ENCODE measurements at regions not wholly inside any gene's neighbourhood (a gene's known extent, or its start where the extent isn't known, plus 50 kb on each side); places are given as distances from the start of the nearest gene placed in this dataset.
A peak's percentile ranks its signal among the peaks of the same experiment; 100 is the strongest.
"Not testable (repeated sequence)": the region's sequence is repeated elsewhere in the genome, so short reads cannot be mapped to it uniquely, and the experiment has no call there.

DNA sequence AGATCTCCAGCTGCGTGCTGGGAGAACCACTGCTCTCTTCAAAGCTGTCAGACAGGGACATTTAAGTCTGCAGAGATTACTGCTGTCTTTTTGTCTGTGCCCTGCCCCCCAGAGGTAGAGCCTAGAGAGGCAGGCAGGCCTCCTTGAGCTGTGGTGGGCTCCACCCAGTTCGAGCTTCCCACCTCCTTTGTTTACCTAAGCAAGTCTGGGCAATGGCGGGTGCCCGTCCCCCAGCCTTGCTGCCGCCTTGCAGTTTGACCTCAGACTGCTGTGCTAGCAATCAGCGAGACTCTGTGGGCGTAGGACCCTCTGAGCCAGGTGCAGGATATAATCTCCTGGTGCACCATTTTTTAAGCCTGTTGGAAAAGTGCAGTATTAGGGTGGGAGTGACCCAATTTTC, 128.6 kb downstream of the ACTR3 start:
- not testable (repeated sequence) for FAIRE-seq; DNase-seq (ENCODE audit: low spot score)

DNA sequence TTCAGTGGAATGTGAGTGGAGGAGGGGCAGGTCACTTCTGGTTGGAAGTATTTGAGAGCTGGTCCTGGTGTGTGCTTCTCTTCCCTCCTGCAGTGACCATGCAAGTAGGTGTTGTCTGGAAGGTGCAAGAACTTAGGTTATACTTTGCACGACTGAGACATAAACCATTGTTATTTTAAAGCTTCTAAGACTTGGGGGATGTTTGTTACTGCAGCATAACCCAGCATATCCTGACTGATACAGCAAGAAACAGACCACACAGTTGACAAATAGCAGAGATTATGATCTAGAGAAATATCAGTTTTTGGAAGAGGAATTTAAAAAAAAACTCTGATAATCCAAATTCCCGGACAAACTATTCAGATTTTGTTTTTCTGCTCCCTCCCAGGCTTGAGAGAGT, 130.8 kb downstream of the ACTR3 start:
- FAIRE-seq, result no peak
- DNase-seq (ENCODE audit: low spot score), result no peak

DNA sequence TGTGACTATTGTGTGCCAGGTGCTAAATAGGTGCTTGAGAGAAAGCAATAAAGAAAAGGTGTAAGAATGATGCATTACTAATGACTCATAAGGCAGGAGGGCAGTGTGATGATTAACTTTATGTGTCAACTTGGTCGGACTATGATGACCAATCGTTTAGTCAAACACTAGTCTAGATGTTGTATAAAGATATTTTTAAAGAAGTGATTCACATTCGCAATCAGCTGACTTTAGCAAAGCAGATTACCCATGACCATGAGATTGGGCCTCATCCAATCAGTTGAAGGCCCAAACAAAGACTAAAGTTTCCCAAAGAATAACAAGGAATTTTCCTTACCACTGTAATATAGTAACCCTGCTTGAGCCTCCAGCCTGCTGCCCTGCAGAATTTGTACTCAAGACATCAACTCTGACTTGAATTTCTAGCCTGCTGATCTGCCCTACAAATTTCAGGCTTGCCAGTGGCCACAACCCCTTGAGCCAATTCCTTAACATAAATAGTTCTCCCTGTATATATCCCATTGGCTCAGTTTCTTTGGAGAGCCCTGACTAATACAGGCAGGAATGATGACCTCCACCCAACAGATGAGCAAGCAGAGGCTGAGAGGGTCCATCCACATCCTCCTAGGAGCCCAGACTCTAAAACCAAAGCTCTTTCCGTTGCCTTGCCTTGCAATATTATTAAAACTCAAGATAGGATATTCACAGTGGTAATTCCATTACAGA, 132.6 kb downstream of the ACTR3 start:
- DNase-seq (ENCODE audit: low spot score) (peak; percentile 91), FAIRE-seq (peak; percentile 99)

DNA sequence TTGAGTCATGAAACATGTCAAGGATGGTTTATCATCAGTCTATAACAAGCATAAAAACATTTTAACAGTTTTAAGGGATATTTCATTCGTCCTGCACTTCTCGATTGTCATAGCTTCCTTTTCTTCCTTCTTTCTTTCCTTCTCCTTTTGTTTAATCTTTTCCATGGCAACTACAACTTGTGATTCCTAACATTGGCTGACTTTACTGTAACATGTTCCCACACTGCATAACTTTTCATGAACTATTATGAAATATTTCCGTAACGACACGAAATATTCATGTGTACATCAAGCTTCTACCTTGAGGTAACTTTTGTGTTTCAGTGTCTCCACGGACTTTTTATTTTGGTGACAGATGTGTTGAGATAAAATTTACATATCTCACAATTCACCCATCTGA, 134.4 kb downstream of the ACTR3 start:
- FAIRE-seq (no peak), DNase-seq (ENCODE audit: low spot score) (no peak)

DNA sequence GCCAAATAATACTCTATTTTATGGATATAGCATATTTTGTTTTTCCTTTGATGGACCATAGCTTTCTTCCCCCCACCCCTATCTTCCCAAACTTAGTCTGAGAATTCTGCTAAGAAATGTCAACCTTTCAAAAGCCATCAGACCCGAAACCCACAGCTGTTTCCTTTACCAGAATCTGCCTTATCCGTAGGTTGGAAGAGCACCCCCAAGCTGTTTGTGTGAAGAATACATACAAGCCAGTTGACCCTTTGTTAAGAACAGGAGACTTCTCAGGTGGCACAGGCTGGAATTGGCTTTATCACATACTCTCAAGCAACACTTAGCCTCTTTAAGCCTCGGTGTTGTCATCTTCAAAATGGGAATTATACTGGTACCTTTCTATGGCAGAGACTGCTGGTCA, 135.1 kb downstream of the ACTR3 start:
- no peak for FAIRE-seq
- DNase-seq (ENCODE audit: low spot score), result no peak

DNA sequence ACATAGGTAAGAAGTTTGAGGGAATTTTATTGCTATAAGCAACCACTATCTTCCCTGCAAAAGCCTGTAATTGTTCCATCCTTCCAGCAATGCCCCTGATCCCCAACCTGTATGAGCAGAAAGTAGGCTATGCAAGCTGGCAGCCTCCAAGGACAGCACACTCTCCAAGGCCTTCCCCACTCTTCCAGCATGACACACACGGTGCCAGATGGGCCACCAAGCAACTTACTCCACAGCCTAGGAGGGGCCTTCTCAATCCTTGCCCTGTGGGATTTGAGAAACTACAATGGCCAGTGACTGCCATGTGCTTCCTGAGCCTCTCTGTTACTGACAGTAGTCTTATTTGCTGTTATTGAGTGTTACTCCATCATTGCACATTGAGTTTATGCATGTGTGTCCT, 137.5 kb downstream of the ACTR3 start:
- no peak for FAIRE-seq
- DNase-seq (ENCODE audit: low spot score), result no peak

DNA sequence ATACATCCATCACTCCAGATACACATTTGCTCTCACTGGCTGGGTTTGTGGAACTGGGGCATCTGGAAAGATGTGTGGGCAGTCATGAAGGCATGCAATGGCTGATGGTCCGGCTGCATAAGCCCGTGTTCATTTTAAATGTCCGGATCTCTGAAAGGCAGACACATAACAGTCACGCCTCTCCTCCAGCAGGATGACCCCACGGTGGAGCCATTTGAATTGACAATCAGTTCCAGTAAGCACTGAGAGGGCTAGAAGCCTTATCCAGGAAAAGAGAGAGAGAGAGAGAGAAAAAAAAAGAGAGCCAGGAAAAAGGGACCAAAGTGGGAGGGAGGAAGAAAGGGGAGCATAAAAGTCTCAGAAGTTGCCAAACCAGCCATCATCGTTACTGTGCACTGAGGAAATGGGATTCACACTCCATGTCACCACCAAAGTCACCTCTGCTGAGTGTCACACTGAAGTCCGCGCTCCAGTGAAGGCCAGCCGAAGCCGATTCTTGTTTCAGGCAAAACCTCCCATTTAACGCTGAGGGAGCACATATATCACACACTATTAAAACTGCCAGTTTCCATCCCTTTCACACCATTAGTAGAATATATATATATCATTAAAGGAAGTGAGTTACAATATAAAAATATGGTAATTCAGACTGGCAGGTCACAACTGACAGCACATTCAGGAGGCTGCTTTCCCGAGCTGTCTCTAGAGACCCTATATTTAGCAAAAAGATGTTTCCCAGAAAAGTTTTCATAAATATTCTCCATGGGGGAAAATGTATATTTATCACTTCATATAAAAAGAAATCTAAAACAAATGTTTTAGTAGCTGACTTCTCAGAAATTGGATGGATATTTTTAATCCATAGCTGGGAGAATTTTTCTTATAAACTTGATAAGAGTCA, 142.0 kb downstream of the ACTR3 start:
- DNase-seq (ENCODE audit: low spot score) (no peak), FAIRE-seq (no peak)

DNA sequence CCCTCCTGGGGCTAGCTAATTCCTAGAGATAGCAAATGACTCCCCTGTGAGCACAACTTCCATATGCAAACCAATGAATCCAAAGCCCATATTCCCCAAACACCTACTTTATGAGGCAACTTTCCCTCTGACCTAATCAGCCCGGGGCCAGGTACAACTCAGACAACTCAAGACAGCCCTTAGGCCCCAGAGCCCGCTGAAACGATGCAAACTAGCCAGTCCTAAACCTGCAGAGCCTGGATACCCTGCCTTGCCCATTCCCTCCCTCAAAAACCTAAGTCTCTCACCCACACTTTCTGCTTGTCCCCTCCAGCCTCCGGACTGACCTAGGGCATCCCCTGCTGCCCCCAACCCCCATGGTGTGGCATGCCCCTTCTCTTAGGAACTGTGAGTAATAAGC, 142.8 kb downstream of the ACTR3 start:
- DNase-seq (ENCODE audit: low spot score) (no peak), FAIRE-seq (no peak)

DNA sequence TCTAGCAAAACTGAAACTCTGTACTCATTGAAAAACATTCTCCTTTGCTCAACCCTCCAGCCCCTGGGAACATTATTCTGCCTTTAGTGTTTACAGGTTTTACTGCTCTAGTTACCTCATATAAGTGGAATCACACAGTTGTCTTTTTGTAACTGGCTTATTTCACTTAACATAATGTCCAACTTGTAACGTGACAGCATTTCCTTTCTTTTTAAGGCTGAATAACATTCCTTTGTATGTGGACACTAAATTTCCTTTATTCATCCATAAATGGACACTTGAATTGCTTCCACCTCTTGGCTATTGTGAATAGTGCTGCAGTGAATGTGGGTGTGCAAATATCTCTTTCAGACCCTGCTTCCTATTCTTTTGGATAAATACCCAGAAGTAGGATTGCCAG, 144.9 kb downstream of the ACTR3 start:
- FAIRE-seq, result no peak
- no peak for DNase-seq (ENCODE audit: low spot score)

DNA sequence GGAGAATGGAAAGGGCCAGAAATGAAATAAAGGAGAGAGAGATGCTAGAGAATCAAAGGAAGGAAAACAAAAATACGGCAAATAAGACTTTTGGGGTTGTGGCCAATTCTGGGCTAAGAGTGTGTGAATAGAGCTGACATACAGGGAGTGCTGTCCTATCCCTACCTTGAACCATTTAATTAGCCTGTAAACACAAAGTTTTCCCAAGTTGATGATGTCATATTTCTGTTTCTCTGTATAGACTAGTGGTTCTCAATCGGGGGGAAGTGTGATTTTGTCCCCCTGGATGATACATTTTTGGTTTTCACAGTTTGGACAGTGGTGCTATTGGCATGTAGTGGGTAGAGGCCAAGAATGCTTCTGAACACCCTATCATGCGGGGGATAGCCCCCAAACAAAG, 148.8 kb downstream of the ACTR3 start:
- no peak for DNase-seq (ENCODE audit: low spot score)
- no peak for FAIRE-seq

DNA sequence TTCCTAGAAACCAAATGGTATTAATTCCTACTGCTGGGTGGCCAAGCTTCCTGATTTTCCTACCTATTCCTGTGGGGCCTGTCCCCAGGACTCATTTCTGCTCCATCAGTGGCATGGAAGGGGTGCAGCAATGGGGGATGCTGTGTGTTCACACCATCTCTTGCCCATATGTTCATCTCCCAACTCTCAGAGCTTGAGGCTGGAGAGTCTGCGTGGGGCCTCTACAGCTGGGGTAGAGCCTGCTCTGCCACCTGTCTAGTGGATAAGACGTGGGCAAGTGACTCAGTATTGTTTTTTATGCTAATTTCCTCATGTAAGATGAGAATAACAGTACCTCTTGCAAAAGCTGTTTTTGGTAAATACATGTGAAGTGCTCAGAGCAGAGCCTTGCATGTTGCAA, 149.8 kb downstream of the ACTR3 start:
- FAIRE-seq (no peak), DNase-seq (ENCODE audit: low spot score) (no peak)

DNA sequence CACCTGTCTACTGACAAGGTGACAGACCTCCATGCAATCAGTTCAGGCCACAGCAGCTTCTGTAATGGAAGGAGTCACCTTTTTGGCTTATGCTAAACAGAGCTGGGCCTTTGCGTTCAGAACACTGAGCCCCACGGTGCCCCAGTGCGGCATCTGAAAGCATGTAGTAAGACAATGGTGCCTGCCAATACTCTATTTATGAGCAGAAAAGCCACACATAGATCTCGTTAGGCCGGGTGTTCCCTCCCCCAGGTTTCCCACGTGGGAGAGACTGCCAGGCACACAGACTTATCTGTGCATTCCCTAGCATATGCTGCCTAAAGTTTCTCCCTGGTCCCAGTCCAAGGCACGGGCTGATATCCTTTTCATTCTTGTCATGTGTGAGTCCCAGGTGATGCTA, 150.9 kb downstream of the ACTR3 start:
- DNase-seq (ENCODE audit: low spot score), result no peak
- FAIRE-seq, result no peak

DNA sequence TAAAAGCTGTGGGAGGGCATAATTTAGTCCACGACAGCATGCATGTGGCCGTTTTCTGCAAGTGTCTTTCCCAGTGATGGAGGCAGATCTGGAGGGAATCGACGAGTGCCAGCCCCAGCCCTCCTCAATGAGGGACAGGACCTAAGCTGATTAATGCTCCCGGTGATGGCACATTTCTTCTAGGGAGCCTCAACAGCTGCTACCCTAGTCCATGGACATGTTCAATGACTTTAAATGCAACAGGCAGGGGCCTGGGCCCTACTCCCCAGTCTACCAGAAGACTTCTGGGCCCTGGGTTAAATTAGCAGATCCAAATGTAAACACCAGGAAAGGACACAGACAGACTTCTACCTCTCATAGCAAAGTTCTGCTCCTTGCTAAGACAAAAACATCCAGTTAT, 155.1 kb downstream of the ACTR3 start:
- DNase-seq (ENCODE audit: low spot score), result no peak
- no peak for FAIRE-seq

DNA sequence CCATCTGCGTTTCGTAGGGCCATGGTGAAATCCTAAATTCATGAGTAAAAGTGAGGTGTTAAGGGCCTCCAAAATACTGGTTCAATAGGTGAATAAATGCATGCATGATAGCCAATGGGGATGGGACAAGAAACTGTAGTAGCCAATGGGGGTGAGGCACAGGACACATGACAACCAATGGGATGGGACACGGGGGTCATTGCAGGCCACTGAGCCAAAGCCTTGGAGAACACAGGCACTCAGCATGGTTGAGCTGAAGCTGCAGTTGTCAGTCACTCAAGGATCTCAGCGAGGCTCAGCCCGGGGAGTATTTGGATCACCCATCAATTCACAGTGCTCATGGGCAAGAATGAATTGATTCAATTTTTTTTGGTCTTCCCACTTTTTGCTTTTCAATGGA, 156.5 kb downstream of the ACTR3 start:
- no peak for FAIRE-seq

DNA sequence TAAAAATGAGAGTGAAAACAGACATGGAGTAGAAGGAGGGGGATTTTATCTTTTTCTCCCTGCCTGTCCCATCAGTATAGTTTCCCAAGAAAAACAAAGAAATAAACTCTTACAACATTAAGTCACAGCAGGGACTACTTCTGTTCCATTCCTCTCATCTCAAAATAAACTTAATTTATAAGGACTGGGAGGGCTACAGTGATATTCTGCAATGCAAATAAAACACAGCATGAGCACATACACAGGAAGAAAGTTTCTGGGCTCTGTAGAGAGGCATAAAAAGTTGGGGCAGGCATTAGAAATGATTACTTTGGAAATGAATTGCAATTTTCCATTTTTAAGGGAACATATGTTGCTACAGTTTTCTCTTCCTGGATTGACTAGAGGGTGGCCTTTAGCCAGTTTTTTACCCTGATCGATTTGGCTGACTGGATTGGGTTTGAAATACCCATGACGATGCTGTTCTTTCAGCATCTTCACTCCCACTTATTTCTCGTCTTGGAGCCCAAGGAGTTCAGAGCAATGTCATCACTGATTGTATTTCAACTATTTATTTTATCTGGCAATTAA, 157.1 kb downstream of the ACTR3 start:
- FAIRE-seq (no peak), DNase-seq (ENCODE audit: low spot score) (no peak)

More for the DNA sequence above, 156.5 kb downstream of the ACTR3 start:
- no peak for DNase-seq (ENCODE audit: low spot score)

DNA sequence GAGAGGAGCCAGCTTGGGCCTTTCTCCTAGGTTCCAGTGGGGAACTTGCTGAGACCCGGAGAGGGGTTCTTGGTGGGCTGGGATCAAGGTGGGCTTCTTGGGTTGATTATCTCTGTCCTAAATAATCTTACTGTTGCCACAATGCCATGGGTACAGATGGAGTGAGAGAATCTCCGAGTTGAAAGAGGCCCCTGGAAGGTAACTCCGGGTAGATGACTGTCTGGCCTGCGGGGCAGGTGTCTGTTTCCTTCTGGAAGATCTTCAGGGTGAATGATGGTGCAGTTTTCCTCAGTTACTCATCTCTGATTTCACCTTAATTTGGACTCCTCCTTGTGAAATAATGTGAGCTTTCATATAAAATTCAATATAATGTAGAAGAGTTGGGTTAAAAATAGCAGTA, 159.4 kb downstream of the ACTR3 start:
- DNase-seq (ENCODE audit: low spot score) (no peak), FAIRE-seq (no peak)

DNA sequence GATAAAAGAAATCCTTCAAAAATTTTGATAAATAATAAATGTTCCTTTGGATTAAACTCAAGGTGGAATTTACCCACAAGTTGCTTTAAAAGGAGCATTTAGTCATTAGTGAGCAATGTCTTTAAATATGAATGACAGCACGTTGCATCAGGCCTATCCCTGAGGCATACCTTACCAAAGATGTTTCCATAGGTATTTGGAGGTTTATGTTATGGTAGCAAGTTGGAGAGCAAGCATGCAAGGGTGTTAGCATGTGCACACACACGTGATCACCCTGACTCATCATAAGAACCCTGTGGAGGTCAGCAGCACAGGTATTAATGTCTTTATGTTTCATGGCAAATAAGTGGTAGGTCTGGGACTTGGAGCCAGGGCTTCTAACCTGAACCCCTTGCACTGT, 159.9 kb downstream of the ACTR3 start:
- no peak for FAIRE-seq

DNA sequence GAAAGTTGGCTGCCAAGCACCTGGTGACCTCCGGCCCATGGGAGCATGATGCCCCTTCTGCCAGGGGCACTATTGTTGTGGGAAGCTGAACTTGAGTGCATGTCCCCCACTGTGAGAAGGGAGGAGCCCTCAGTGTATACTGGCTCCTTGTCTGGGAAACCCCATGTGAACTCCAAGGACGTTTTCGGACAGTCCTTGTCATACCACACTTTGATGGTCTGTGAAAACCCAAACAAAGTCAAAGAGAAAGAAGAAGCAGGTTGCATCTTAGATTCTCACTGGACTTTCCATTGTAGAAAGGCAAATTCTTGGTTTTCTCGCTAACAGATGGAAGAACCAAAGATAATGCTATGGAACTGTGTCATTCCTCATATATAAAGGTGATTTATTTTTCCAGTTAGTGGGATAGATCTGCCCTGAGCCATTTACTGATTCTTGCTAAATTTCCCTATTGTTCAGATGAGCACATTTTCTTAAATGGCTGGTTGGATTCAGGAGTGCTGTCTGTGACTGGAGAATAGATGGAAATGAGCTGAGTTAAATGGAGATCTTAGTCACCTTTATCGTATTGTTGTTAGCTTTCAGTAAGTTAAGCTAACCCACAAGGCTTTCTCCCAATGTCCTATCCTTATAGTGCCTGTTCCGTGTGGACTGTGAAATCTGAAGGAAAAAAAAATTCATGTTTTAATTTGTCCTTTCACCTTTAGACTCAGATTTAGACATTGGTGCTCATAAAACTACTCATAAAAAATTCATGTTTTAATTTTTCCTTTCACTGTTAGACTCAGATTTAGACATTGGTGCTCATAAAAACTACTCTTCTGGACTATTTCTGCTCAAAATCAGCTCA, 166.6 kb downstream of the ACTR3 start:
- DNase-seq (ENCODE audit: low spot score), result no peak
- no peak for FAIRE-seq

More for the DNA sequence above, 159.9 kb downstream of the ACTR3 start:
- DNase-seq (ENCODE audit: low spot score), result no peak

DNA sequence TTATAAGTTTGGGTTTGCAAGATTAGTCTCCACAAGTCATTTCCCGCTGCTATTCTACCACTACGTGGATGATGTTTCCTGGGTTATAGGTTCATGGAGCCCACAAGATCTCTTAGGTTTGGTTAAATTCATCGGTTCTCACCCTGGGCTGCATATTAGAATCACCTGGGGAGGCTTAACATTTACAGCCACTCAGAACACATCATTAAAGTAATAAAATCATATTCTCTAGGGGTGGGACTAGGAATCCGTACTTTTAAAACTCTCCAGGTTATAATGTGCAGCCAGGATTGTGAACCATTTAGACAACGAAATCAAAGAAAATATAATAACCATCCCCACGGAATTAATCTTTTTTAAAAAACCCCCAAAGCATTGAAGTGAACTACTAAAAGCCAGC, 167.7 kb downstream of the ACTR3 start:
- FAIRE-seq (no peak), DNase-seq (ENCODE audit: low spot score) (no peak)

DNA sequence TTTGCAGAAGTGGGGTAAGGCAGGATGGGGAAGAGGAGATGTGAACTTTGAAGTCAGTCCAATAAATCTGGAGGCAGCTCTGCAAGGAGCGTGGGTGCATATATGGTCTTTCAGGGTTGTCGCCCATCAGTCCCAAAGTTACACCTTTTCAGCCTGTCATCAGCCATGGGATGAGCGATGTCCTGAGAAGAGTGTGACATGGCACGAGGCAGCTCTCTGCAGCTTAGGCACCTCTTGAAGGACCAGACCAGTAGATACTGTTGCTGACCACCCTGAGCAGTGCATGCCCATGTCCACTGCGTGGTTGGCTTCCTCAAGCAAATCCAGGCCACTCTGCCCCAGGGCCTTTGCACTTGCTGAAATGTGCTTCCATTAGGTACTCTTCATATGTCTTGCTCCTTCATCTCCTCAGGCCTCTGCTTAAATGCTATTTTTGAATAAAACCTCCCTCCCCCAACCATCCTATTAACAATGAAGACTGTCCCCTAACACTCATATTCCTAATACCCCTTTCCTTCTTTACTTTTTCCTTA, 171.7 kb downstream of the ACTR3 start:
- FAIRE-seq (no peak), DNase-seq (ENCODE audit: low spot score) (no peak)

DNA sequence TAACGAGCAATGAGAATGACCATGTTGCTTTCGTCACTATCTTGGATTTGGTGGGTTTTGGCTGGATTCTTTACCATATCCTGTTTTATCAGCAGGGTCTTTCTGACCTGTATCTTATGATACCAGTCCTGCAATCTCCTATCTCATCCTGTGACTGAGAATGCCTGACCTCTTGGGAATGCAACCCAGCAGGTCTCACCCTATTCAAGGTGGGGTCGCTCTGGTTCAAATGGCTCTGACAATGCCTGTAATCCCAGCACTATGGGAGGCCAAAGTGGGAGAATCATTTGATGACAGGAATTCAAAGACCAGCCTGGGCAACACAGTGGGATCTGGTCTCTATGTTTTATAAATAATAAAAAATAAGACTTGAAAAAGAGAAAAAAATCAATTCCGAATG, 173.5 kb downstream of the ACTR3 start:
- DNase-seq (ENCODE audit: low spot score) (no peak), FAIRE-seq (no peak)
